ENCODE measurements at regions not wholly inside any gene's neighbourhood (a gene's known extent, or its start where the extent isn't known, plus 50 kb on each side); places are given as distances from the start of the nearest gene placed in this dataset.

GRCh38 chr18:51442012-51442411 is 244.5 kb upstream of the MEX3C start:
- TF ChIP-seq POLR2A (IDR thresholded peaks at IDR 0.05; ENCODE audit: low read length) = no peak
- TF ChIP-seq GATA1 (IDR thresholded peaks at IDR 0.05; ENCODE audit: low read depth, low read length) = no peak
